ENCODE measurements at regions not wholly inside any gene's neighbourhood (a gene's known extent, or its start where the extent isn't known, plus 50 kb on each side); places are given as distances from the start of the nearest gene placed in this dataset.

- DNase-seq: no peak
Measured at GRCh38 chr4:163895378-163896005, 401.0 kb downstream of the TMA16 start.

- no peak for DNase-seq
Measured at GRCh38 chr4:163901319-163901718, 406.8 kb downstream of the TMA16 start.

- DNase-seq: no peak
Measured at GRCh38 chr4:163902417-163902816, 407.9 kb downstream of the TMA16 start.

GRCh38 chr4:163911891-163912290 is 417.4 kb downstream of the TMA16 start:
- DNase-seq: no peak

- no peak for DNase-seq
Measured at GRCh38 chr4:163913571-163913970, 419.1 kb downstream of the TMA16 start.

GRCh38 chr4:163915896-163916295 is 421.4 kb downstream of the TMA16 start:
- DNase-seq: no peak

- no peak for DNase-seq
Measured at GRCh38 chr4:163920426-163920825, 425.9 kb downstream of the TMA16 start.

GRCh38 chr4:163922302-163922701 is 427.8 kb downstream of the TMA16 start:
- DNase-seq: no peak

GRCh38 chr4:163923092-163923491 is 428.6 kb downstream of the TMA16 start:
- DNase-seq: no peak

GRCh38 chr4:163930086-163930485 is 435.6 kb downstream of the TMA16 start:
- DNase-seq: no peak

- DNase-seq: no peak
Measured at GRCh38 chr4:163932504-163932903, 438.0 kb downstream of the TMA16 start.

- no peak for DNase-seq
Measured at GRCh38 chr4:163939597-163939996, 445.1 kb downstream of the TMA16 start.

- no peak for DNase-seq
Measured at GRCh38 chr4:163941221-163941905, 446.9 kb downstream of the TMA16 start.

- DNase-seq: no peak
Measured at GRCh38 chr4:163948920-163949455, 454.5 kb downstream of the TMA16 start.

GRCh38 chr4:163949976-163950601 is 455.6 kb downstream of the TMA16 start:
- DNase-seq: no peak

- no peak for DNase-seq
Measured at GRCh38 chr4:163955288-163955687, 460.8 kb downstream of the TMA16 start.

- no peak for DNase-seq
Measured at GRCh38 chr4:163958751-163959150, 464.3 kb downstream of the TMA16 start.

GRCh38 chr4:163959932-163960331 is 465.4 kb downstream of the TMA16 start:
- no peak for DNase-seq

- no peak for DNase-seq
Measured at GRCh38 chr4:163966612-163967011, 472.1 kb downstream of the TMA16 start.

GRCh38 chr4:163967263-163967662 is 472.8 kb downstream of the TMA16 start:
- DNase-seq: no peak

GRCh38 chr4:163967710-163968109 is 473.2 kb downstream of the TMA16 start:
- no peak for DNase-seq

- DNase-seq: no peak
Measured at GRCh38 chr4:163969291-163969690, 474.8 kb downstream of the TMA16 start.

GRCh38 chr4:163976588-163976987 is 482.1 kb downstream of the TMA16 start:
- no peak for DNase-seq

GRCh38 chr4:163988391-163988790 is 493.9 kb downstream of the TMA16 start:
- DNase-seq: no peak
